Activated B cell treated with CpG ODN at 0.5 μM for 24 hours (primary cell): ENCODE measurements at regions not wholly inside any gene's neighbourhood (a gene's known extent, or its start where the extent isn't known, plus 50 kb on each side); places are given as distances from the start of the nearest gene placed in this dataset.

ENCODE experiments used
- ATAC-seq: fragments of 200-7000 bp; cut with Tn5 transposase; one replicate; pipeline ENCODE4 v1.10.0; 2021; ENCODE audit warnings: low read depth, mild to moderate bottlenecking, moderate library complexity
- CTCF ChIA-PET: fragments of 350-600 bp; sonication (Branson Sonifier 250); formaldehyde crosslinking; loops from one replicate; lab custom pipeline; 2021; ENCODE audit warnings: antibody characterized with exemption; lab: Charles Lee
- POLR2A ChIA-PET: fragments of 350-600 bp; sonication (Branson Sonifier 250); formaldehyde crosslinking; loops from one replicate; lab custom pipeline; 2021; ENCODE audit warnings: antibody characterized with exemption; lab: Charles Lee
- DNase-seq: peaks from one replicate; pipeline ENCODE4 v3.0.0; 2022
- H3K27ac Mint-ChIP-seq: one replicate; pipeline ENCODE4 v1.8.0; 2020; ENCODE audit warnings: mixed read lengths
- H3K27me3 Mint-ChIP-seq: one replicate; pipeline ENCODE4 v1.8.0; 2021; ENCODE audit warnings: mixed read lengths
- H3K36me3 Mint-ChIP-seq: one replicate; pipeline ENCODE4 v1.8.0; 2021; ENCODE audit warnings: low read depth, mixed read lengths
- H3K4me1 Mint-ChIP-seq: one replicate; pipeline ENCODE4 v1.8.0; 2021; ENCODE audit warnings: mixed read lengths
- H3K4me3 Mint-ChIP-seq: one replicate; pipeline ENCODE4 v1.8.0; 2020; ENCODE audit warnings: mild to moderate bottlenecking, mixed read lengths
- H3K9me3 Mint-ChIP-seq: one replicate; pipeline ENCODE4 v1.8.0; 2020; ENCODE audit warnings: mixed read lengths
- CTCF ChIP-seq: fragments of 200-600 bp; IDR thresholded peaks from one replicate; pipeline ENCODE4 v1.8.0; 2022; ENCODE audit warnings: antibody characterized with exemption, mild to moderate bottlenecking
- intact Hi-C: fragments of 100-400 bp; cut with micrococcal nuclease; formaldehyde crosslinking; loops from one replicate; pipeline ENCODE4 v1.15.1; 2024

DNA sequence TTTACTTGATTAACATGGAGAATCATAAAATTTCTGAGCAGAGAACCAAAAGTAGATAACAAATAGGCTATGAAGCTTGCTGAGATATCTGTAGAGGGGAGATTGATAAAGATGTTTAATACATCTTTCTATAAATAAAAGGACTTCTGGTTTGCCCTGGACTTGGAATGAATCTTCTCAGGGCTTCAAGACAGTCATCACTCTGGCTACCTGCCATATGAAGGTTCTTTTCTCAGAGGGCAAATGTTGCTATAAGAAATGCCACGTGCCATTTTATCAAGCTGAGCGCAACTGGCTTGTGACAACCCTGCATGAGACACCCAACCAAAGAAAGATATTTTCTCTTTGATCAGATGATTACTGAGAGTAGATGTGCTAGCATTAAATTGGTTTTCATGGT is 192.5 kb downstream of the WNT5A start:
- ChIA-PET CTCF (no interaction called here), POLR2A (no interaction called here)
- Mint-ChIP-seq H3K9me3 (peaks cover 4% of the 10 kb centered on the region), H3K27ac (no peak overlapping the region), H3K27me3 (no peaks in the 10 kb centered on the region), H3K4me1 (no peaks in the 10 kb centered on the region), H3K4me3 (no peak overlapping the region), H3K36me3 (no peaks in the 10 kb centered on the region)
- no peak for ATAC-seq
- no peak for TF ChIP-seq CTCF
- intact Hi-C loops, result no loop called here
- DNase-seq, result no peak

GRCh38 chr3:55292360-55292759 is 194.7 kb downstream of the WNT5A start:
- no peaks in the 10 kb centered on the region for H3K27me3 Mint-ChIP-seq
- no peak for ATAC-seq
- intact Hi-C loops, result no loop called here
- H3K36me3 Mint-ChIP-seq, result no peaks in the 10 kb centered on the region
- H3K4me1 Mint-ChIP-seq, result no peaks in the 10 kb centered on the region
- H3K4me3 Mint-ChIP-seq, result no peak overlapping the region
- DNase-seq, result no peak
- H3K9me3 Mint-ChIP-seq, result peaks cover 4% of the 10 kb centered on the region
- CTCF ChIA-PET, result no interaction called here
- H3K27ac Mint-ChIP-seq, result no peak overlapping the region
- no peak for TF ChIP-seq CTCF
- POLR2A ChIA-PET, result no interaction called here

DNA sequence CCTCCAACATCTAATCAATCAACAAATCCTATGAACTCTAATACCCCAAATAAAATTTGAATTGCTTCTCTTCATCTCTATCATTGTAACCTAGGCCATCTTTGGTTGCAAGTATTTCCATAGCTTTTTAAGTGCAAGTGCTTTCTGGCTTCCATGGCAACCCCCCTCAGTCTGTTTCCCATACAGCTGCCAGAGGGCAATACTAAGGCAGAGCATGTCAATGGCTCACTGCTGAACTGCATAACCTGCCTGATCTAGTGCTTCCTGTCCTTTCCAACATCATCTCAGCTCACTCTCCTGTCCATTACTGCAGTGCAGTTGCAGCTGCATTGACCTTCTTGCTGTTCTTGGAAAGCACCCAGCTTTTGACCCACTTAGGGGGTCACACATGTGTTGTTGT is 198.4 kb downstream of the WNT5A start:
- POLR2A ChIA-PET, result no interaction called here
- no peak overlapping the region for H3K27ac Mint-ChIP-seq

GRCh38 chr3:55286693-55287092 is 200.4 kb downstream of the WNT5A start:
- Mint-ChIP-seq H3K27ac (no peak overlapping the region), H3K4me3 (no peak overlapping the region), H3K4me1 (no peaks in the 10 kb centered on the region), H3K36me3 (no peaks in the 10 kb centered on the region), H3K9me3 (no peaks in the 10 kb centered on the region), H3K27me3 (no peaks in the 10 kb centered on the region)
- intact Hi-C loops, result no loop called here
- CTCF ChIA-PET, result no interaction called here
- no peak for TF ChIP-seq CTCF
- DNase-seq (no peak), ATAC-seq (no peak)
- POLR2A ChIA-PET, result no interaction called here

More for the DNA sequence above, 198.4 kb downstream of the WNT5A start:
- ATAC-seq, result no peak
- Mint-ChIP-seq H3K9me3 (no peaks in the 10 kb centered on the region), H3K36me3 (no peaks in the 10 kb centered on the region), H3K4me3 (no peak overlapping the region), H3K4me1 (no peaks in the 10 kb centered on the region), H3K27me3 (no peaks in the 10 kb centered on the region)
- CTCF ChIA-PET, result no interaction called here
- intact Hi-C loops, result no loop called here
- TF ChIP-seq CTCF, result no peak
- no peak for DNase-seq

DNA sequence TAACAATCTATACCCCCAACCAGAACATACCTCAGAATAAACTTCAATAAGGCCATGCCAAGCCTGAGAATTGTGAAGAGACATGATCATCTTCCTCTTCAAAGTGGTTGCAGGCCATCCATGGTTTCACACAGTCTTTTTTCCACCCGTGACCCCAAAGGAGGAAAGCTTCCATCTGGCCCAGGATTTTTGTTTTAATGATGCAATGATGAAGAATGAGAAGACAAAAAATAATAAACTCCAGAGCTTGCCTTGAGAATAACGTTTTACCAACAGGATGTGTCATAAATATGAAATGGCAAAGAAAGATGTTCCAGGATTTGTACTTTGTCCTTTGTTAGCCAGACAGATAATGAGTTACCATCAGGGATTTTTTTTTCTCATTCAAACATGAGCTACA is 201.9 kb downstream of the WNT5A start:
- CTCF ChIA-PET, result no interaction called here
- POLR2A ChIA-PET, result no interaction called here
- Mint-ChIP-seq H3K36me3 (no peaks in the 10 kb centered on the region), H3K9me3 (no peaks in the 10 kb centered on the region), H3K27ac (no peak overlapping the region), H3K4me3 (no peak overlapping the region), H3K27me3 (no peaks in the 10 kb centered on the region), H3K4me1 (no peaks in the 10 kb centered on the region)
- TF ChIP-seq CTCF, result no peak
- intact Hi-C loops, result no loop called here
- no peak for DNase-seq
- ATAC-seq, result no peak
